Type B pancreatic cell (in vitro differentiated cells): ENCODE measurements at regions not wholly inside any gene's neighbourhood (a gene's known extent, or its start where the extent isn't known, plus 50 kb on each side); places are given as distances from the start of the nearest gene placed in this dataset.

Experiments
- DNase-seq: peaks from one replicate; pipeline ENCODE4 v3.0.0; 2021; ENCODE audit warnings: mixed read lengths; ENCODE audit not compliant: unreplicated experiment; ENCODE audit errors: extremely low spot score
- H3K27ac Mint-ChIP-seq: 2 replicates; pipeline ENCODE4 v1.8.0; 2021; ENCODE audit warnings: mild to moderate bottlenecking, mixed read lengths
- H3K27me3 Mint-ChIP-seq: 2 replicates; pipeline ENCODE4 v1.8.0; 2021; ENCODE audit warnings: mixed read lengths
- H3K36me3 Mint-ChIP-seq: 2 replicates; pipeline ENCODE4 v1.8.0; 2021; ENCODE audit warnings: mixed read lengths
- H3K4me1 Mint-ChIP-seq: one replicate; pipeline ENCODE4 v1.8.0; 2021; ENCODE audit warnings: mixed read lengths; ENCODE audit not compliant: unreplicated experiment
- H3K4me3 Mint-ChIP-seq: 2 replicates; pipeline ENCODE4 v1.8.0; 2021; ENCODE audit warnings: mild to moderate bottlenecking, mixed read lengths
- H3K9me3 Mint-ChIP-seq: 2 replicates; pipeline ENCODE4 v1.8.0; 2021; ENCODE audit warnings: mixed read lengths
- CTCF ChIP-seq: fragments of 200-600 bp; sonication (generic); conservative IDR thresholded peaks from 2 replicates; pipeline ENCODE4 v1.5.0; 2021; ENCODE audit warnings: antibody characterized with exemption, mild to moderate bottlenecking

- no peak for TF ChIP-seq CTCF
- H3K4me1 Mint-ChIP-seq: peaks cover 19% of the 10 kb centered on the region
- no peaks in the 10 kb centered on the region for H3K27me3 Mint-ChIP-seq
- DNase-seq: no peak
- no peaks in the 10 kb centered on the region for H3K36me3 Mint-ChIP-seq
- H3K27ac Mint-ChIP-seq: no peak overlapping the region
- H3K9me3 Mint-ChIP-seq: no peaks in the 10 kb centered on the region
- no peak overlapping the region for H3K4me3 Mint-ChIP-seq
These were observed 111.7 kb upstream of the PTPN1 start for GRCh38 chr20:50398471-50398820.

GRCh38 chr20:50398821-50399554, 111.2 kb upstream of the PTPN1 start:
- peaks cover 1% of the 10 kb centered on the region for H3K27me3 Mint-ChIP-seq
- no peak overlapping the region for H3K27ac Mint-ChIP-seq
- peaks cover 19% of the 10 kb centered on the region for H3K4me1 Mint-ChIP-seq
- no peak for TF ChIP-seq CTCF
- no peak for DNase-seq
- H3K9me3 Mint-ChIP-seq: no peaks in the 10 kb centered on the region
- no peaks in the 10 kb centered on the region for H3K36me3 Mint-ChIP-seq
- no peak overlapping the region for H3K4me3 Mint-ChIP-seq

GRCh38 chr20:50399555-50399916, 110.6 kb upstream of the PTPN1 start:
- no peak for TF ChIP-seq CTCF
- H3K9me3 Mint-ChIP-seq: no peaks in the 10 kb centered on the region

GRCh38 chr20:50399917-50400704, 110.1 kb upstream of the PTPN1 start:
- peak overlapping the region; percentile 21 for H3K4me3 Mint-ChIP-seq
- DNase-seq: no peak
- H3K36me3 Mint-ChIP-seq: no peaks in the 10 kb centered on the region
- H3K4me1 Mint-ChIP-seq: peaks cover 16% of the 10 kb centered on the region
- peak overlapping the region; percentile 61 for H3K27ac Mint-ChIP-seq
- peaks cover 9% of the 10 kb centered on the region for H3K27me3 Mint-ChIP-seq
- no peak for TF ChIP-seq CTCF
- H3K9me3 Mint-ChIP-seq: no peaks in the 10 kb centered on the region

More at GRCh38 chr20:50399555-50399916, 110.6 kb upstream of the PTPN1 start:
- H3K27ac Mint-ChIP-seq: no peak overlapping the region
- H3K27me3 Mint-ChIP-seq: peaks cover 5% of the 10 kb centered on the region
- no peaks in the 10 kb centered on the region for H3K36me3 Mint-ChIP-seq
- no peak overlapping the region for H3K4me3 Mint-ChIP-seq
- DNase-seq: no peak
- peaks cover 19% of the 10 kb centered on the region for H3K4me1 Mint-ChIP-seq

- no peaks in the 10 kb centered on the region for H3K36me3 Mint-ChIP-seq
- peak overlapping the region; percentile 61 for H3K27ac Mint-ChIP-seq
- H3K9me3 Mint-ChIP-seq: no peaks in the 10 kb centered on the region
- no peak for TF ChIP-seq CTCF
- DNase-seq: no peak
- H3K4me1 Mint-ChIP-seq: peaks cover 16% of the 10 kb centered on the region
- H3K4me3 Mint-ChIP-seq: no peak overlapping the region
- peaks cover 10% of the 10 kb centered on the region for H3K27me3 Mint-ChIP-seq
These were observed 109.2 kb upstream of the PTPN1 start for GRCh38 chr20:50400705-50401586.
